Esophagus muscularis mucosa (tissue), 3 donors: ENCODE measurements at regions not wholly inside any gene's neighbourhood (a gene's known extent, or its start where the extent isn't known, plus 50 kb on each side); places are given as distances from the start of the nearest gene placed in this dataset.

ENCODE experiments used
- CTCF ChIP-seq, 3 experiments: fragments of 200-600 bp in 2 of 3; fragments of 450-650 bp in 1 of 3; sonication (generic) in 2 of 3; IDR thresholded peaks; one replicate each; pipeline ENCODE4 v1.5.1; 2017 to 2019; ENCODE audit warnings: antibody characterized with exemption in 3 of 3, mild to moderate bottlenecking in 2 of 3, moderate library complexity in 1 of 3
- POLR2A ChIP-seq: fragments of 450-650 bp; IDR thresholded peaks from one replicate; pipeline ENCODE4 v1.6.1; 2017; ENCODE audit warnings: antibody characterized with exemption, moderate library complexity, mild to moderate bottlenecking, low read depth
- POLR2AphosphoS5 ChIP-seq, 2 donors: sonication (generic); formaldehyde crosslinking; IDR thresholded peaks; one replicate each; pipeline ENCODE4 v1.6.1; 2017; ENCODE audit warnings: antibody characterized with exemption in 2 of 2

- TF ChIP-seq CTCF (IDR thresholded peaks at IDR 0.05) (no peak), POLR2A (no peak), POLR2AphosphoS5 (IDR thresholded peaks at IDR 0.05) (no peak)
Measured at GRCh38 chr6:40286721-40287120, 300.4 kb downstream of the LRFN2 start.
